SJSA1 (cell line): ENCODE measurements at regions not wholly inside any gene's neighbourhood (a gene's known extent, or its start where the extent isn't known, plus 50 kb on each side); places are given as distances from the start of the nearest gene placed in this dataset.

ENCODE experiments used
- DNase-seq, 2 experiments: peaks; one replicate each; pipeline ENCODE4 v3.0.0-alpha.2; 2015 to 2020; ENCODE audit warnings: low spot score in 2 of 2, low read depth in 1 of 2
- H3K27ac ChIP-seq: fragments of 250-450 bp; sonication (Bioruptor Pico); 2 replicates; pipeline ENCODE4 v1.5.1; 2020; ENCODE audit warnings: mild to moderate bottlenecking, moderate library complexity
- H3K27me3 ChIP-seq: fragments of 250-450 bp; sonication (Bioruptor Pico); replicated peaks from 2 replicates; pipeline ENCODE4 v1.5.1; 2020; ENCODE audit warnings: mild to moderate bottlenecking, moderate library complexity
- H3K36me3 ChIP-seq: fragments of 250-450 bp; sonication (Bioruptor Pico); 2 replicates; pipeline ENCODE4 v1.5.1; 2020; ENCODE audit warnings: mild to moderate bottlenecking
- H3K4me1 ChIP-seq: fragments of 250-450 bp; sonication (Bioruptor Pico); replicated peaks from 2 replicates; pipeline ENCODE4 v1.6.1; 2021; ENCODE audit warnings: mild to moderate bottlenecking
- H3K4me3 ChIP-seq: fragments of 250-450 bp; sonication (Bioruptor Pico); 2 replicates; pipeline ENCODE4 v1.5.1; 2020; ENCODE audit warnings: mild to moderate bottlenecking
- H3K9me3 ChIP-seq: fragments of 250-450 bp; sonication (Bioruptor Pico); replicated peaks from 2 replicates; pipeline ENCODE4 v1.5.1; 2020; ENCODE audit warnings: mild to moderate bottlenecking

DNA sequence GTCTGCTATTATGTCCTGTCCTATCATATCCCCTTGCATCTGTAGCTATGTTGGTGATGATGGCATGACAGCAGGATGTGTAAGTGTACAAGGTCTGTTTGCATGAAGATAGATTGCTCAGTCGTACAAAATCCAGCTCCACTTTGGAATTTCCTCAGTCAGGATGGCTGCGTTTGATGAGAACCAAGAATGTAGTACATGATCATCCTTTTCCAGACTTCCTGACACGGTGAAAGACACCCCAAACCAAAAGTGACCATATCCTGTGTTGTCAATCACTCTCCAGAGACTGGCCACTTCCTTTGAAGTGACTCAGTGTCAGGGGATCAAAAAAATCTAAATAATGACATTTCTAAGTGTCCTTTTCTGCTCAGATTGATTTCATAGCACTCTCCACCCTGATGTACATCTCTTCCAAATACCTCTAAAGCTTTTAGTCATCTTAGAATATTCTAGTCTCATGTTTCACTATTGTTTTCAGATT, 213.4 kb downstream of the PLK2 start:
- no peaks in the 10 kb centered on the region for H3K9me3 ChIP-seq
- no peaks in the 10 kb centered on the region for H3K27me3 ChIP-seq
- H3K36me3 ChIP-seq, result no peaks in the 10 kb centered on the region
- H3K4me3 ChIP-seq, result no peak overlapping the region
- DNase-seq, result peak in 1 of 2 experiments; percentile 9
- H3K4me1 ChIP-seq, result peaks cover 16% of the 10 kb centered on the region
- H3K27ac ChIP-seq, result 0 out of 2 replicates have a peak overlapping the region, but pooled peaks have one; percentile 18

DNA sequence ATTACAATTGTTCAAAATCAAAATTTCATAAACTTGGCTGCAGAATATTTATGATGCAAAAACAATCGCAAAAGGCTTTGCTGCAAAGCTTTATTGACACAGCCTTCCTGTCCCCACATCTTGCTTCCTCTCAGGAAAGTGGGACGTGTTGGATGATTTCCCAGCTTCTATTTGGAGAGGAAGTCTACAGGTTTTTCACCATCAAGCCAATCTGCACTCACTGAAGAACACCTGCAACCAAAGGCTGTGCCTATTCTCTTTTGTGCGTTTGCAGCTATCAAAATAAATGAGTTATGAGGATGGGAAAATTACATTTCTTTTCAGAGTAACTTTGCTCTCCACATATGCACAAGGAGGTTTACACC, 214.4 kb downstream of the PLK2 start:
- Histone ChIP-seq H3K9me3 (no peaks in the 10 kb centered on the region), H3K27me3 (no peaks in the 10 kb centered on the region), H3K27ac (no peak overlapping the region), H3K4me3 (no peak overlapping the region), H3K36me3 (no peaks in the 10 kb centered on the region), H3K4me1 (peaks cover 25% of the 10 kb centered on the region)
- no peak for DNase-seq

DNA sequence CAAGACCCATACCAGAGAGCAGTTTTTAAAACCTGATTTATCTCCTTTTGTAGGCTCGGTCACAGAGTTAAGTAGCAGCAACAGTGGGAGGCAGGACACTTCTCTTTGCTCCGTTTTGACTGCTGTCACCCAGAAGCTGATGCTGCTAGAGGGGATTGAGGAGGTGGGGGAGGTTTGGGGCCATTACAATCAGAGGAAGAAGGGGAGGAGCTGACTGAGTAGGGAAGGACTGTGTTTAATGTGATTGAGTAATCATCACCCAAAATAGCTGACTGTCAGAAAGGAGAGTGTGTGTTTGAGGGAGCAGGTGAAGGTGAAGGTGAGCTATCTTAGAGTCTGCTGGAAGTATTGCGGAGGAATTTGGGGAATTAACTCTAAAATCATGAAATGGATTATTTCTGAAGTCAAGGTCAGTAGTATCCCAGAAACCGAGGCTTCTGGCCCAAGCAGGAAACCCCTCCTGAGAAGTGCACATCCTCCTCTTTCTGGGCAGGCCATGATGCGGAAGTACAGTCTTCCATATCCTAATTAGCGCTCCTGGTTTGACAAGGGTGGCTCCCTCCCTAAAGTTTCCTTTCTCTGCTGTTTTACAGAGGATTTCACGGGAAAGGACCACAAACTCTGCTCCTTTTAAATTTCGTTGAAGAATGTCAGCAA, 214.9 kb downstream of the PLK2 start:
- no peak overlapping the region for H3K4me3 ChIP-seq
- no peaks in the 10 kb centered on the region for H3K27me3 ChIP-seq
- no peaks in the 10 kb centered on the region for H3K9me3 ChIP-seq
- no peak for DNase-seq
- H3K36me3 ChIP-seq, result no peaks in the 10 kb centered on the region
- no peak overlapping the region for H3K27ac ChIP-seq
- H3K4me1 ChIP-seq, result peaks cover 30% of the 10 kb centered on the region

DNA sequence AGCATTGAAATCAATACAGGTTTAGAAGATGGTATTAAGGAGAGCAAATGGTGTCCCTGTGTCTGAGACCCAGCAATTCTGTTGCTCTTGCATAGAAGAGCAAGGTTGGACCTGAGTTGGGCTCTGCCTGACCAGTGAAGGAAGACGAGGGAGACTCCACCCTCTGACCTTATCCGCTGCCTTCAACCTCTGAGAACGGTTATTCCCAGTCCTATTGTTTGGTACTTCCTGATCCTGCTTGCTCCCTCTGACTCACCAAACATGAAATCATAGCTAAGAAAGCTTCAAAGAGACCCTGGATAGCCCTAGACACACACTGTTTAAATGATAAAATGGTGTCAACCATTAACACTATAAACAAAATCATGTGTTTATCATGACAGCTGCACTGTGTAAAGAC, 218.5 kb downstream of the PLK2 start:
- H3K9me3 ChIP-seq, result no peaks in the 10 kb centered on the region
- H3K27me3 ChIP-seq, result no peaks in the 10 kb centered on the region
- peak; percentile 64 to 69 for DNase-seq
- peak overlapping the region; percentile 63 for H3K27ac ChIP-seq
- H3K4me1 ChIP-seq, result peaks cover 27% of the 10 kb centered on the region
- H3K4me3 ChIP-seq, result no peak overlapping the region
- H3K36me3 ChIP-seq, result no peaks in the 10 kb centered on the region

- Histone ChIP-seq H3K27ac (peak overlapping the region; percentile 63), H3K4me1 (peaks cover 22% of the 10 kb centered on the region)
- peak in 1 of 2 experiments; percentile 53 for DNase-seq
Observed at GRCh38 chr5:58240322-58240721, 219.6 kb downstream of the PLK2 start.

GRCh38 chr5:58239731-58240130, 220.2 kb downstream of the PLK2 start:
- peak overlapping the region; percentile 63 for H3K27ac ChIP-seq
- DNase-seq, result no peak

More at GRCh38 chr5:58240322-58240721, 219.6 kb downstream of the PLK2 start:
- no peaks in the 10 kb centered on the region for H3K27me3 ChIP-seq
- H3K4me3 ChIP-seq, result no peak overlapping the region
- no peaks in the 10 kb centered on the region for H3K9me3 ChIP-seq
- H3K36me3 ChIP-seq, result no peaks in the 10 kb centered on the region

GRCh38 chr5:58239045-58239444, 220.8 kb downstream of the PLK2 start:
- DNase-seq, result no peak
- H3K27me3 ChIP-seq, result no peaks in the 10 kb centered on the region
- H3K36me3 ChIP-seq, result no peaks in the 10 kb centered on the region

More at GRCh38 chr5:58239731-58240130, 220.2 kb downstream of the PLK2 start:
- no peaks in the 10 kb centered on the region for H3K9me3 ChIP-seq
- H3K4me1 ChIP-seq, result peaks cover 22% of the 10 kb centered on the region
- no peaks in the 10 kb centered on the region for H3K36me3 ChIP-seq
- no peaks in the 10 kb centered on the region for H3K27me3 ChIP-seq
- no peak overlapping the region for H3K4me3 ChIP-seq

DNA sequence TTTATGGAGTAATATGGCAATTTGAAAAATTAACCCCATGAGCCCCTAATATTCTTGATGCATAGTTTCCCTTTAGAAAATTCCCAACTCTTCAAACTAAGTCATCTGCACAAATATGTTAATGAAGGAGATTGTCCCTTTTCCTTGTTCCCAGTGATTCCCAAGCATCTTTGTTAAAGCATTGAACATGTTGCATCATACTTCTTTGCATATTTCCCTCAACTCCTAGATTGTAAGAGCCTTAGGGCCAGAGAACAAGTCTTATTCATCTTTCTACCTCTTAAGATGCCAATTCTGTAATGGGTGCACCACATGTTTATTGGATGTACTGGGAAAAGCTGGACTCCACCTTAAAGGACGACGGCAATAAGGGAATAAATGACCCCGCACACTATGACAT, 223.4 kb downstream of the PLK2 start:
- Histone ChIP-seq H3K27me3 (no peaks in the 10 kb centered on the region), H3K4me3 (no peak overlapping the region), H3K36me3 (no peaks in the 10 kb centered on the region), H3K4me1 (peaks cover 17% of the 10 kb centered on the region), H3K27ac (no peak overlapping the region), H3K9me3 (no peaks in the 10 kb centered on the region)
- DNase-seq, result no peak

More at GRCh38 chr5:58239045-58239444, 220.8 kb downstream of the PLK2 start:
- Histone ChIP-seq H3K4me3 (no peak overlapping the region), H3K4me1 (peaks cover 22% of the 10 kb centered on the region), H3K27ac (no peak overlapping the region), H3K9me3 (no peaks in the 10 kb centered on the region)

GRCh38 chr5:58235299-58235698, 224.6 kb downstream of the PLK2 start:
- DNase-seq, result no peak
- no peaks in the 10 kb centered on the region for H3K9me3 ChIP-seq
- peaks cover 7% of the 10 kb centered on the region for H3K4me1 ChIP-seq
- no peaks in the 10 kb centered on the region for H3K27me3 ChIP-seq
- no peaks in the 10 kb centered on the region for H3K36me3 ChIP-seq
- no peak overlapping the region for H3K27ac ChIP-seq
- no peak overlapping the region for H3K4me3 ChIP-seq

GRCh38 chr5:58232130-58232529, 227.8 kb downstream of the PLK2 start:
- no peaks in the 10 kb centered on the region for H3K27me3 ChIP-seq
- H3K27ac ChIP-seq, result no peak overlapping the region
- no peaks in the 10 kb centered on the region for H3K9me3 ChIP-seq
- no peaks in the 10 kb centered on the region for H3K36me3 ChIP-seq
- no peak for DNase-seq
- H3K4me3 ChIP-seq, result no peak overlapping the region
- H3K4me1 ChIP-seq, result no peaks in the 10 kb centered on the region

GRCh38 chr5:58231041-58231440, 228.8 kb downstream of the PLK2 start:
- no peaks in the 10 kb centered on the region for H3K27me3 ChIP-seq
- no peaks in the 10 kb centered on the region for H3K4me1 ChIP-seq
- H3K36me3 ChIP-seq, result no peaks in the 10 kb centered on the region
- no peaks in the 10 kb centered on the region for H3K9me3 ChIP-seq
- no peak overlapping the region for H3K4me3 ChIP-seq
- DNase-seq, result no peak
- H3K27ac ChIP-seq, result no peak overlapping the region

- no peaks in the 10 kb centered on the region for H3K36me3 ChIP-seq
- DNase-seq, result no peak
- no peak overlapping the region for H3K27ac ChIP-seq
- no peaks in the 10 kb centered on the region for H3K9me3 ChIP-seq
- H3K4me3 ChIP-seq, result no peak overlapping the region
- H3K4me1 ChIP-seq, result no peaks in the 10 kb centered on the region
- H3K27me3 ChIP-seq, result no peaks in the 10 kb centered on the region
Observed at GRCh38 chr5:58228896-58229295, 231.0 kb downstream of the PLK2 start.

DNA sequence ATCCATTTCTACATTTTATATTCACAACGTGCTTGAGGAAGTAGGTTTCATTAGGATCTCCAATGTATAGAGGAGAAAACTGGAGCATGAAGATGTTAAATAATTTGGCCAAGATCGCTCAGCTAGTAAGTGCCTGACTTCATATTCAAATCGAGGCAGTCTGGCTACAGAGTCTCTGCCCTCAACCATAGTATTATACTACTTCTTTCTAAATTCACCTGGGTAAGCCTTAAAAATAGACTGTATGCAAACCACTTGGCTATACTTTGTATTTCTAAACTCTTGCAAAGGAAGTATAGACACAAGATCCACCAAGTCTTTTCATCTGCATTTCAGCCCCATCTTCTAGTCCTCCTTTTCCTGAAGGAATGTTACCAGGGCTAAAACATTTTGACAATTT, 232.0 kb downstream of the PLK2 start:
- H3K36me3 ChIP-seq, result no peaks in the 10 kb centered on the region
- no peaks in the 10 kb centered on the region for H3K27me3 ChIP-seq
- no peaks in the 10 kb centered on the region for H3K4me1 ChIP-seq
- DNase-seq, result no peak
- H3K9me3 ChIP-seq, result no peaks in the 10 kb centered on the region
- H3K4me3 ChIP-seq, result no peak overlapping the region
- no peak overlapping the region for H3K27ac ChIP-seq

GRCh38 chr5:58224661-58225060, 235.2 kb downstream of the PLK2 start:
- Histone ChIP-seq H3K27me3 (no peaks in the 10 kb centered on the region), H3K9me3 (no peaks in the 10 kb centered on the region), H3K4me1 (no peaks in the 10 kb centered on the region), H3K27ac (no peak overlapping the region), H3K4me3 (no peak overlapping the region), H3K36me3 (no peaks in the 10 kb centered on the region)
- DNase-seq, result no peak

DNA sequence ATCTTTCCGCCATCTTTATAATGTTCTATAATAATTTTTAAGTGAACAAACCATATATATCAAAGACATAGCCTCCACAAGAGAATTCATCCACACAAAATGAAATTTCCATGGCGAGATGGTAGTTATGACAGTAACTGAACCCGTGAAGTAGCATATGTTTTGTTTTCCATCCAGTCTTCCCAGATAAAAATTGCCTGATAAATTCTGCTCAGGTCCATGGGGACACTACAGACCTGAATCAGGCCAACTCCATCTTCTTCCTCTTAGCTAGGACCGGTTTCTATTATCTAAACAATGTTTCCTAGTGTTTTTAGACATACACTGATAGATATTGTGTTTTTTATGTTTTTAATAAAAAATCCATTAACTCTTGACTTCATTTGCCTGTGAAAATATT, 235.7 kb downstream of the PLK2 start:
- Histone ChIP-seq H3K36me3 (no peaks in the 10 kb centered on the region), H3K4me3 (no peak overlapping the region), H3K9me3 (no peaks in the 10 kb centered on the region), H3K4me1 (no peaks in the 10 kb centered on the region), H3K27me3 (no peaks in the 10 kb centered on the region), H3K27ac (no peak overlapping the region)
- no peak for DNase-seq
